ENCODE measurements at regions not wholly inside any gene's neighbourhood (a gene's known extent, or its start where the extent isn't known, plus 50 kb on each side); places are given as distances from the start of the nearest gene placed in this dataset.
A peak's percentile ranks its signal among the peaks of the same experiment; 100 is the strongest.

- DNase-seq: no peak
Observed at GRCh38 chr2:180144338-180144813, 137.3 kb upstream of the CWC22 start.

- no peak for DNase-seq
Observed at GRCh38 chr2:180143633-180144337, 136.7 kb upstream of the CWC22 start.

GRCh38 chr2:180141600-180141999 is 134.5 kb upstream of the CWC22 start:
- DNase-seq: no peak

- no peak for DNase-seq
Observed at GRCh38 chr2:180133736-180134135, 126.6 kb upstream of the CWC22 start.

GRCh38 chr2:180130403-180130802 is 123.3 kb upstream of the CWC22 start:
- DNase-seq: no peak

GRCh38 chr2:180128861-180129260 is 121.8 kb upstream of the CWC22 start:
- DNase-seq: no peak

- DNase-seq: peak; percentile 82
Observed at GRCh38 chr2:180125245-180125962, 118.3 kb upstream of the CWC22 start.

- peak; percentile 63 for DNase-seq
Observed at GRCh38 chr2:180124273-180125139, 117.4 kb upstream of the CWC22 start.

- no peak for DNase-seq
Observed at GRCh38 chr2:180122874-180123273, 115.8 kb upstream of the CWC22 start.

- no peak for DNase-seq
Observed at GRCh38 chr2:180115675-180116074, 108.6 kb upstream of the CWC22 start.

- no peak for DNase-seq
Observed at GRCh38 chr2:180115269-180115668, 108.2 kb upstream of the CWC22 start.

- no peak for DNase-seq
Observed at GRCh38 chr2:180111901-180112300, 104.8 kb upstream of the CWC22 start.

- no peak for DNase-seq
Observed at GRCh38 chr2:180110469-180110868, 103.4 kb upstream of the CWC22 start.

GRCh38 chr2:180101846-180102245 is 94.7 kb upstream of the CWC22 start:
- no peak for DNase-seq

GRCh38 chr2:180099308-180099707 is 92.2 kb upstream of the CWC22 start:
- no peak for DNase-seq

GRCh38 chr2:180085144-180085543 is 78.0 kb upstream of the CWC22 start:
- no peak for DNase-seq

- no peak for DNase-seq
Observed at GRCh38 chr2:180077295-180077906, 70.3 kb upstream of the CWC22 start.

GRCh38 chr2:180075870-180076269 is 68.8 kb upstream of the CWC22 start:
- no peak for DNase-seq

- no peak for DNase-seq
Observed at GRCh38 chr2:180071797-180072196, 64.7 kb upstream of the CWC22 start.

- no peak for DNase-seq
Observed at GRCh38 chr2:180063494-180064092, 56.5 kb upstream of the CWC22 start.

GRCh38 chr2:180062178-180062577 is 55.1 kb upstream of the CWC22 start:
- no peak for DNase-seq

GRCh38 chr2:180061546-180061945 is 54.4 kb upstream of the CWC22 start:
- no peak for DNase-seq
